ENCODE measurements at regions not wholly inside any gene's neighbourhood (a gene's known extent, or its start where the extent isn't known, plus 50 kb on each side); places are given as distances from the start of the nearest gene placed in this dataset.

GRCh38 chr7:67553378-67553777, 556.7 kb downstream of the TYW1 start:
- DNase-seq (ENCODE audit: low spot score) = no peak

DNA sequence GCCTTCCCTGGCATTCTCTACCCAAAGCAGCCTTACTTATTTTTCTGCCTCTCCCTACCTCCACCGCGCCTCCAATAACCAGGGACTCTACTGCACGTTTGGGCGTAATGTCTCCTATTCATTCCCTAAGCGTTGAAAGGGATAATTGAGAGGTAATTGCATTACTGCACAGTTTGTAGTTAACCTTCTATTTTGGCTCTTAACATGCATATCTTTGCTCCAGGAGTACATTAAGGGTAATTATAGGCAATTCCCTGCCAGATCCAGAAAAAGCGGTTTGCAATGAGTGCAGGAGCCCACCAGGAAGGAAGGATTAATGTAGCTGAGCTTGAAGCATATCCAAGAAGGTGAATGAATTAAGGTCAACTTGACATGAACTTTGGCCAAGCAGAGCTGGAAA, 558.4 kb downstream of the TYW1 start:
- DNase-seq (ENCODE audit: low spot score) = no peak

- DNase-seq (ENCODE audit: low spot score) = no peak
Measured at GRCh38 chr7:67564959-67565358, 568.3 kb downstream of the TYW1 start.

DNA sequence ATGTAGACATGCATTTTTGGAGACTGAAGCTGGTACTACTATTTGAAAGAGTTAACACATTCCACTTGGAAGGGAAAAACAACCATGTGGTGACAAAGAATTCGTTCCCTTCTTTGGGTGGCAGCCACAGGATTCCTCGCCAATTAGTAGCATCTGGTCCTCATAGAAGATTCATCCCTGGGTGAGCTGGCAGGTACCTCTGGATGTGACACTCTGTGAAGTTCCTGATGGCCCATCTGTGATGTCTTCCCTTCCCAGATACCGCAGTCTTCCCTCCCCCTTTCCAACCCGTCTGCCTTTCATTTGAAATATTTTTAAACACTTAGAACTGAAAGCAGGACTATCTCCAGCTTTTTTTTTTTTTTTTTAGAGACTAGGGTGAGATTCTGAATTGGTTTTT, 569.5 kb downstream of the TYW1 start:
- no peak for DNase-seq (ENCODE audit: low spot score)

DNA sequence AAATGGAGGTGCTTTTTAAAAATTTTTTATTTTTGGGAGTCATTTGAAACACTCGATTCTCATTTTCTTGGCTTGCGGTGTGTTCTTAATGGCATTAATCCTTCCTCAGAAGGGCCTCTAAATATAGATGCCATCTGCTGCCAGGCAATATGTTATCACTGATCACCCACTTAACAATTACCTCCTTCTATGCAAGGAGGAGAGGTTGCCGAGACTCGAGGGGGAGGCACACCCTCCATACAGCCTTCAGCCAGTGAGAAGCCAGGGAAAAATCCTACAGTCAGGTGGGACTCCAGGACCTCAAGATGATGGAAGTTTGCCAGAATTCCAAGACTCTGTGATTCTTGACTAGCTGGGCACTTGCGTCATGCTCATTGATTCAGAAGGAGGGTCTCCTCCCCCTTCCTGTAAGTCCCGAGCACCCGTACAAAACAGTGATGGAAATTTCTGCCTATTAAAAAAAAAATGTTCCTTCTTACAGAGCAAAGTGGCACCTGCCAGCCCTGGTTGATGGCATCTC, 574.5 kb downstream of the TYW1 start:
- DNase-seq (ENCODE audit: low spot score) = no peak

GRCh38 chr7:67573639-67574038, 577.0 kb downstream of the TYW1 start:
- no peak for DNase-seq (ENCODE audit: low spot score)

DNA sequence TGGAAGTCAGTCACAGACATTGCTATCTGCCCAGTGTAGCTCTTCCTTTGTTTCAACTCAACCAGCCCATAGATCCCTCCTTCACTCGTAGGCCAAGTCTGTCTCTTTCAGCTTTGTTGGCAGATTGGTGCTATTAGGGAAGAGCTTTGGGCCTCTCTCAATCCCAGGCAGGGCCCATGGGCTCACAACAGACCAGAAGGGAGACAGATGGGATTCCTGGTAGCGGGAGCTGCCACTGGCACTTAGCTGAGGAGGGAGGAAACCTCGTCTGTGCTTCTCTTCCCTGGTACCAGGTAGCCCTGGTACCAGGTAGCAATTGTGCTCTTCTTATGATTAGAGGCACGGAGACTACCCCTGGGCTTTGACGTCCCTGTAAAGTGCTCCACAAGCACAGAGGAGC, 592.0 kb downstream of the TYW1 start:
- no peak for DNase-seq (ENCODE audit: low spot score)

- no peak for DNase-seq (ENCODE audit: low spot score)
Measured at GRCh38 chr7:67589183-67589582, 592.5 kb downstream of the TYW1 start.

GRCh38 chr7:67590649-67591048, 594.0 kb downstream of the TYW1 start:
- DNase-seq (ENCODE audit: low spot score) = no peak

- DNase-seq (ENCODE audit: low spot score) = no peak
Measured at GRCh38 chr7:67593794-67594193, 597.2 kb downstream of the TYW1 start.

DNA sequence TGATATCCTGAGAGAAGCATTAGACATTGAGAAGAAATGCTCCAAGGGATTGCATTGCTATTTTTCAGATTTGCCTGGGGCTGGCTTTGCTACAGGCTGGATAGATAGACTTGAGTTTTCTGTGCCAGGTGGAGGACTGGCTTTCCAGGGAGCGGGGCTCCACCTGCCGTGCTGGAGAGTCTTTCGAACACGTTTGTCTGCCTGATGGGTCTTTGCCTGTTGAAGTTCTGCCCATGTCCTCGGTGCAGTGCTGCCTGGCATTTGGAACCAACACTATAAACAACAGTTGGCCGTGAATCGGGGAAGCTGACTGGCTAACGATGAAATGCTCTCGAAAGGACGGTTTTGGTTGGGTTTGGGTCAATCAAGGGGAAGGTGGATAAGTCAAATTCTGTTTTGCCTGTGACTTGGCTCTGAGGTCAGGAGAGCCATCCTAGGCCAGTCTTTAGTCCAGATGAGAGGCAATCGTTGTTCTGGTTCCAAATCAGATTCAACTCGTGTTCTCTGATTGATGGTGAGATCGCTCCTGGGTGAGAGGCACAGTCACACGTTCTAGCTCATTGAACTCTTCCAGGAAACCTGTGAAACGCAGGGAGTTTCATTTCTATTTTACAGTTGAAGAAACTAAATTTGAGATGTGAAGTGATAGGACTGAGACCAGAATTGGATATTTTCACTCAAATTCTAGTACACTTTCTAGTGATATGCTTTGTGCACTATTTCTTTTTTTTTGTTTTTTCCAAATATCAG, 599.0 kb downstream of the TYW1 start:
- no peak for DNase-seq (ENCODE audit: low spot score)

DNA sequence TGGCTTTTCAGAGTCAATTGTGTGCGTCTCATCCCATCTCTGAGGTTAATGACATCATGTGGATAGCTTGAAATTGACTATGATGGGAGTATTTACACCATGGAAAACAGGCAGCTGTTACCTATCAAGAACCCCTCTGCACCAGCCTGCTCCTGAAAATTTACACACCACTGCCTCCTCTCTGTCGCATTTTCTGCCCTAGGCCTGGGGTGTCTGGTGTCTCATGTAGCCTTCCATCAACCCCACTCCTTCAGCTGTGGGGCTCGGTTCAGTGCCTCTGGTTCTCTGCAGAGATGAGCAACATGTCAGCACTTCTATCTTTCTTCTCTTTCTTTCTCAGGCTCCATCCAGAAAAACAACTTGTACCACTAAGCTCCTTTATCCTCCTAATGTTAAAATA, 600.5 kb downstream of the TYW1 start:
- no peak for DNase-seq (ENCODE audit: low spot score)

GRCh38 chr7:67598469-67598868, 601.8 kb downstream of the TYW1 start:
- no peak for DNase-seq (ENCODE audit: low spot score)

- DNase-seq (ENCODE audit: low spot score) = no peak
Measured at GRCh38 chr7:67599331-67600062, 602.9 kb downstream of the TYW1 start.

DNA sequence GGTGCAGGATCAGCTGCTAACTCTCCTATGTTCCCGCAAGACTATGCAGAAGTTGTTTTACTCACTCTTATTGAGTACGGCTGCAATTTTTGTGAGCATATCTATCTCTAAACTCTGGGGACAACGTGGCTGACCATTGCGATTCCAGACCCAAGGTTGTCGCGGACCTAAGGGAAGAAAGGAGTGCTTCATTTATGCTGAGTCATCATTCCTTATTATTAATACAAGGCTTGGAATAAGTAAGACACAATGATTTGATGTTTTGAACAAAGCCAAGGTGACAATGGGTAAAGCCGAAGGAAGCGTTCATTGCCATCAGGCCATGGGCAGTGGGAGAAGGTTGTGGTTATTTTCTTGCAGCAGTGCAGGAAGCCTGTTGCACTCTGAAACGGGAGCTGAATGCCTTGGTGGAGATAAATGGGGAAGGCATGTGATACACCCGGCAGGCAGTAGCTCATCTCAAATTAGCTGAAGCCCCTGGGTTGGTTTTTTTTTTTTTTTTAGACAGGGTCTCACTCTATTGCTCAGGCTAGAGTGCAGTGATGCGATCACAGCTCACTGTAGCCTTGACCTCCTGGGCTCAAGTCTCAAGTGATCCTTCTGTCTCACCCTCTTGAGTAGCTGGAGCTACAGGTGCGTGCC, 605.7 kb downstream of the TYW1 start:
- no peak for DNase-seq (ENCODE audit: low spot score)

GRCh38 chr7:67604461-67605386, 608.1 kb downstream of the TYW1 start:
- no peak for DNase-seq (ENCODE audit: low spot score)

GRCh38 chr7:67608806-67609205, 612.2 kb downstream of the TYW1 start:
- DNase-seq (ENCODE audit: low spot score) = no peak

- DNase-seq (ENCODE audit: low spot score) = no peak
Measured at GRCh38 chr7:67610897-67611296, 614.3 kb downstream of the TYW1 start.

- no peak for DNase-seq (ENCODE audit: low spot score)
Measured at GRCh38 chr7:67614843-67615242, 618.2 kb downstream of the TYW1 start.

- no peak for DNase-seq (ENCODE audit: low spot score)
Measured at GRCh38 chr7:67616517-67616916, 619.9 kb downstream of the TYW1 start.

DNA sequence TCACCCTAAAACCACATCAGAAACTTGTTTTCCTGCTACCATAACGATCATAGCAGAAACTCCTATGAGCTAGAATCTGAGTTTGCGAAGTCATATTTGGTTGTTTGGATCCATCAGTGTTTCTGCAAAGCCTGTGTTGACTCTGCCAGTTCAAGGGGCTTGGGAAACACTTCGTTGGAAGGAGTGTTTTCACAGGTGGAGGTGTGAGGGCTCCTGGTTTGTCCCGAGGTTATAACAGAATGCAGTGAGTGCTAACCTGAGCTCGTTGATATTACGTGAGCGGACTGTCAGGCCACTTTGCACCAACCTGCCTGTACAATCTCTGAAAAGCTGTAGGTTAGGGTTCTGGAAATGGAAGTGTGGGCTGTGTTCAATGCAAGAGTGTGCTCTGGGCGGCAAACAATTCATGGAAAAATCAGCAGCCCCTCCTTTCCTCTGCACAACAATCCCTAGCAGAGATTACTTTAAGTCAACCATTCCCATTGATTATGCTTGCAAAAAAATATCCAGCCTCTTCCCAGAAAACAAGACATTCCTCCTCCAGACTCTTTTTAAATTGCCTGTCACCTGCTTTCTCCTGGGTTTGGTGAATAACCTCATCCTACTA, 622.0 kb downstream of the TYW1 start:
- DNase-seq (ENCODE audit: low spot score) = no peak

Measured in left forelimb (tissue), 1 donor.